OCI-LY3 (cell line): ENCODE measurements at regions not wholly inside any gene's neighbourhood (a gene's known extent, or its start where the extent isn't known, plus 50 kb on each side); places are given as distances from the start of the nearest gene placed in this dataset.

Source experiments
- CTCF ChIP-seq: fragments of 200-600, 300-600 bp; sonication (generic); IDR thresholded peaks from 2 replicates; pipeline ENCODE4 v1.5.1; 2014; ENCODE audit warnings: antibody characterized with exemption, low read length, low read depth
- EZH2phosphoT487 ChIP-seq: fragments of 200-600 bp; shearing (Covaris generic); IDR thresholded peaks from 2 replicates; pipeline ENCODE4 v1.6.1; 2018; ENCODE audit warnings: antibody characterized with exemption, mixed run types, low read depth

GRCh38 chr3:140870351-140870750, 71.3 kb upstream of the SLC25A36 start:
- TF ChIP-seq CTCF (no peak), EZH2phosphoT487 (no peak)
